ENCODE measurements at regions not wholly inside any gene's neighbourhood (a gene's known extent, or its start where the extent isn't known, plus 50 kb on each side); places are given as distances from the start of the nearest gene placed in this dataset.
"Not testable (repeated sequence)": the region's sequence is repeated elsewhere in the genome, so short reads cannot be mapped to it uniquely, and the experiment has no call there.

- DNase-seq (ENCODE audit: low read depth), result no peak
These were observed 61.9 kb upstream of the LANCL2 start for GRCh38 chr7:55303220-55303619.

- no peak for DNase-seq (ENCODE audit: low read depth)
These were observed 60.9 kb upstream of the LANCL2 start for GRCh38 chr7:55304018-55304762.

GRCh38 chr7:55305135-55305534 lies 60.0 kb upstream of the LANCL2 start:
- DNase-seq (ENCODE audit: low read depth), result no peak

- DNase-seq (ENCODE audit: low read depth), result no peak
These were observed 58.8 kb upstream of the LANCL2 start for GRCh38 chr7:55306331-55306730.

- no peak for DNase-seq (ENCODE audit: low read depth)
These were observed 57.8 kb upstream of the LANCL2 start for GRCh38 chr7:55307123-55307916.

- no peak for DNase-seq (ENCODE audit: low read depth)
These were observed 56.8 kb upstream of the LANCL2 start for GRCh38 chr7:55308186-55308929.

GRCh38 chr7:55309040-55309991 lies 55.8 kb upstream of the LANCL2 start:
- DNase-seq (ENCODE audit: low read depth), result peak; percentile 39

GRCh38 chr7:55310287-55311025 lies 54.7 kb upstream of the LANCL2 start:
- DNase-seq (ENCODE audit: low read depth), result no peak

- DNase-seq (ENCODE audit: low read depth), result not testable (repeated sequence)
These were observed 53.2 kb upstream of the LANCL2 start for GRCh38 chr7:55311892-55312291.

GRCh38 chr7:55313671-55314070 lies 51.5 kb upstream of the LANCL2 start:
- not testable (repeated sequence) for DNase-seq (ENCODE audit: low read depth)

GRCh38 chr7:55314967-55315366 lies 50.2 kb upstream of the LANCL2 start:
- DNase-seq (ENCODE audit: low read depth), result no peak

Measured in stimulated activated CD8-positive, alpha-beta memory T cell treated with anti-CD3 and anti-CD28 coated beads, Interleukin-12 subunit alpha, Interleukin-12 subunit beta, amount 100 ng/mL, for 4 hours (primary cell).